GM23338 (cell line): ENCODE measurements at regions not wholly inside any gene's neighbourhood (a gene's known extent, or its start where the extent isn't known, plus 50 kb on each side); places are given as distances from the start of the nearest gene placed in this dataset.

Experiments
- CREB1 ChIP-seq: fragments of 250-450 bp; sonication (Bioruptor Pico); IDR thresholded peaks from 2 replicates; pipeline ENCODE4 v1.5.0; 2020; ENCODE audit warnings: low read depth, mild to moderate bottlenecking, moderate library complexity
- CTCF ChIP-seq, 2 experiments: fragments of 200-600 bp in 1 of 2; sonication (generic) in 1 of 2; conservative IDR thresholded peaks; 2 replicates each; pipeline versions ENCODE4 v1.5.1 to v1.6.1; 2016 to 2017; ENCODE audit warnings: antibody characterized with exemption in 2 of 2, low read depth in 2 of 2, mild to moderate bottlenecking in 2 of 2, moderate library complexity in 1 of 2
- ETS1 ChIP-seq: IDR thresholded peaks from 2 replicates; pipeline ENCODE4 v1.6.1; 2016; ENCODE audit warnings: antibody characterized with exemption
- EZH2 ChIP-seq: fragments of 200-600 bp; sonication (generic); IDR thresholded peaks from one replicate; pipeline ENCODE4 v1.8.0; 2017; ENCODE audit warnings: antibody characterized with exemption, mild to moderate bottlenecking, low read depth; ENCODE audit not compliant: unreplicated experiment
- EZH2phosphoT487 ChIP-seq: fragments of 200-600 bp; sonication (generic); IDR thresholded peaks from one replicate; pipeline ENCODE4 v1.8.1; 2018; ENCODE audit warnings: antibody characterized with exemption; ENCODE audit not compliant: unreplicated experiment
- JUNB ChIP-seq: IDR thresholded peaks from one replicate; pipeline ENCODE4 v1.6.1; 2016; ENCODE audit warnings: antibody characterized with exemption; ENCODE audit not compliant: unreplicated experiment
- NANOG ChIP-seq: IDR thresholded peaks from 2 replicates; pipeline ENCODE4 v1.6.1; 2016; ENCODE audit warnings: antibody characterized with exemption, borderline replicate concordance
- POLR2AphosphoS5 ChIP-seq: IDR thresholded peaks from 2 replicates; pipeline ENCODE4 v1.6.1; 2016; ENCODE audit warnings: antibody characterized with exemption, low read depth
- REST ChIP-seq: IDR thresholded peaks from one replicate; pipeline ENCODE4 v1.6.1; 2018; ENCODE audit warnings: antibody characterized with exemption; ENCODE audit not compliant: unreplicated experiment
- STAT1 ChIP-seq: IDR thresholded peaks from one replicate; pipeline ENCODE4 v1.6.1; 2016; ENCODE audit warnings: antibody characterized with exemption; ENCODE audit not compliant: unreplicated experiment
- ZNF114 ChIP-seq: fragments of 250-450 bp; sonication (Bioruptor Pico); IDR thresholded peaks from 2 replicates; pipeline ENCODE4 v1.5.0; 2020; ENCODE audit warnings: mild to moderate bottlenecking, moderate library complexity
- ZNF331 ChIP-seq: fragments of 250-450 bp; sonication (Bioruptor Pico); IDR thresholded peaks from 2 replicates; pipeline ENCODE4 v1.5.0; 2020; ENCODE audit warnings: low read depth, mild to moderate bottlenecking, moderate library complexity

GRCh38 chr1:216818284-216818683 is 95.1 kb upstream of the ESRRG start:
- TF ChIP-seq POLR2AphosphoS5 (no peak), CTCF (conservative IDR thresholded peaks at IDR 0.05; ENCODE audit: low read depth in 2 of 2) (no peak), EZH2 (no peak), ETS1 (no peak), STAT1 (no peak), ZNF331 (CRISPR knock-in tag) (no peak), REST (no peak), JUNB (no peak), EZH2phosphoT487 (no peak), CREB1 (CRISPR knock-in tag) (no peak), ZNF114 (CRISPR knock-in tag) (no peak), NANOG (no peak)
